Upper lobe of left lung (tissue), 6 donors: ENCODE measurements at regions not wholly inside any gene's neighbourhood (a gene's known extent, or its start where the extent isn't known, plus 50 kb on each side); places are given as distances from the start of the nearest gene placed in this dataset.

Experiments
- ATAC-seq, 2 donors: fragments of 200-7000 bp; cut with Tn5 transposase; one replicate each; pipeline ENCODE4 v1.9.1; 2022; ENCODE audit warnings: mild to moderate bottlenecking in 2 of 2, moderate library complexity in 2 of 2; ENCODE audit not compliant: low FRiP score in 2 of 2
- DNase-seq, 2 donors: peaks; one replicate each; pipeline ENCODE4 v3.0.0-alpha.2; 2019 to 2020
- H3K27ac ChIP-seq, 4 donors: fragments of 200-600 bp; sonication (generic); one replicate each; pipeline ENCODE4 v1.5.1; 2016 to 2019
- H3K27me3 ChIP-seq, 4 donors: fragments of 200-600 bp; sonication (generic); one replicate each; pipeline ENCODE4 v1.5.1; 2017 to 2019
- H3K36me3 ChIP-seq, 4 donors: fragments of 200-600 bp; sonication (generic); one replicate each; pipeline ENCODE4 v1.5.1; 2016 to 2019
- H3K4me1 ChIP-seq, 4 donors: fragments of 200-600 bp; sonication (generic); one replicate each; pipeline ENCODE4 v1.5.1; 2018 to 2019
- H3K4me3 ChIP-seq, 4 donors: fragments of 200-600 bp; sonication (generic); one replicate each; pipeline ENCODE4 v1.5.1; 2017 to 2019; ENCODE audit warnings: mild to moderate bottlenecking in 2 of 4, moderate library complexity in 1 of 4
- H3K9me3 ChIP-seq, 4 donors: fragments of 200-600 bp; sonication (generic); one replicate each; pipeline ENCODE4 v1.5.1; 2018 to 2019
- CTCF ChIP-seq, 6 experiments: fragments of 450-650 bp in 4 of 6; fragments of 200-600 bp in 2 of 6; sonication (generic) in 2 of 6; IDR thresholded peaks; one replicate each; pipeline ENCODE4 v1.5.1; 2016 to 2019; ENCODE audit warnings: antibody characterized with exemption in 6 of 6
- EP300 ChIP-seq, 4 donors: sonication (generic); formaldehyde crosslinking; IDR thresholded peaks; one replicate each; pipeline ENCODE4 v1.5.1; 2017; ENCODE audit warnings: antibody characterized with exemption in 4 of 4, control low read depth in 2 of 4
- POLR2A ChIP-seq, 4 donors: fragments of 450-650 bp; IDR thresholded peaks; one replicate each; pipeline ENCODE4 v1.5.1; 2016 to 2017; ENCODE audit warnings: antibody characterized with exemption in 4 of 4, mild to moderate bottlenecking in 2 of 4
- POLR2AphosphoS5 ChIP-seq, 2 donors: sonication (generic); formaldehyde crosslinking; IDR thresholded peaks; one replicate each; pipeline ENCODE4 v1.5.1; 2017; ENCODE audit warnings: antibody characterized with exemption in 2 of 2
- WGBS, 2 donors: methylation state at CpG; one replicate each; pipeline ENCODE4 v1.1.5; 2017 to 2018; 5-methylcytosine and 5-hydroxymethylcytosine counted together
- donor health status: DM: no; HTN: no; CAD: no; lungs with moderate emphysema.
- donor health status: DM: no; HTN: yes; CAD: no; lungs with severe emphysema.

GRCh38 chr12:40587970-40588369, 104.3 kb upstream of the CNTN1 start:
- ATAC-seq (no peak), DNase-seq (no peak)
- Histone ChIP-seq H3K36me3 (no peaks in the 10 kb centered on the region), H3K4me1 (no peaks in the 10 kb centered on the region), H3K27me3 (no peaks in the 10 kb centered on the region), H3K9me3 (peaks cover 0 to 13% (median 3%) of the 10 kb centered on the region in 4 donors), H3K4me3 (no peak overlapping the region), H3K27ac (no peak overlapping the region)
- WGBS, 2 donors = 81 to 85% methylated on average over 3 of the region's 3 CpGs
- TF ChIP-seq EP300 (IDR thresholded peaks at IDR 0.05) (no peak), POLR2A (IDR thresholded peaks at IDR 0.05) (no peak), CTCF (IDR thresholded peaks at IDR 0.05) (no peak), POLR2AphosphoS5 (IDR thresholded peaks at IDR 0.05) (no peak)

DNA sequence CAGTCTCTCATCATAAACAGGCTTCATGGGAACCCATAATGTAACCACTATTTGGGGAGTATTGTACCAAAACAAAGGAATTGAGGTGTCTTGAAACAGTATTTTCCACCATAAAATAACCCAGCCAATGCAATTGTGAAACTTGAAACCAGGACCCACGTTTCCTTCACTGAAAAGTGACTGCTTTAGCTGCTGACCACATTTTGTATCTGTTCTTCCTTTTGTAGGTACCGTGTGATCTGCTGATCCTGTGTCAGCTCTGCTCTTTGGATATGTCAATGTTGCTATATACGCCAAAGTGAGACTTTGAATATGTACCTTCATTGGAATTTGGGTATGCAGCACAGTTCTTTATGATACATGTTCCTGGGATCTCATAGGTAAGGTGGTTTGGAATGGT, 95.1 kb upstream of the CNTN1 start:
- no peaks in the 10 kb centered on the region for H3K9me3 ChIP-seq
- DNase-seq (no peak), ATAC-seq (no peak)
- H3K27ac ChIP-seq = no peak overlapping the region
- no peaks in the 10 kb centered on the region for H3K36me3 ChIP-seq
- no peaks in the 10 kb centered on the region for H3K4me1 ChIP-seq
- 66 to 68% methylated on average over 3 of the region's 3 CpGs for WGBS, 2 donors
- H3K4me3 ChIP-seq = no peak overlapping the region
- H3K27me3 ChIP-seq = no peaks in the 10 kb centered on the region
- TF ChIP-seq EP300 (IDR thresholded peaks at IDR 0.05) = no peak
- no peak for TF ChIP-seq CTCF (IDR thresholded peaks at IDR 0.05)
- TF ChIP-seq POLR2A (IDR thresholded peaks at IDR 0.05) = no peak
- TF ChIP-seq POLR2AphosphoS5 (IDR thresholded peaks at IDR 0.05) = no peak

DNA sequence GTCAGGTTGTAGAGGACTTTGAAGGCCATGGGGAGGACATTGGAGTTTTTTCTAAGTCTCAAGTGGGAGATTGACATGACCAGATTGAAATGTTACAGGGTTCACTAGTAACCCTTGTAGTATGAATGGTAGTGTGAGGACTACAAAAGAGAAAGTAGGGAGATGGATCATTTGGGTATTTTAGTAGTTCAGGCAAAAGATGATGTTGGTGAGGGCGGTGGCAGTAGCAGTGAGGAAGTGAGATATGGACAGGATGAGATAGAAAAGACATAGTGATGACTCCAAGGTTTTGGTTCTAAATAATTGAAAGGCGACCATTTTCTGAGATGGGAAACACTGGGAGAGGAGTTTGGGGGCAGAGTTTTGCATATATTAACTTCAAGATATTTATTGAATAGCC, 94.2 kb upstream of the CNTN1 start:
- Histone ChIP-seq H3K4me3 (no peak overlapping the region), H3K27me3 (no peaks in the 10 kb centered on the region), H3K4me1 (no peaks in the 10 kb centered on the region), H3K36me3 (no peaks in the 10 kb centered on the region), H3K27ac (no peak overlapping the region), H3K9me3 (no peaks in the 10 kb centered on the region)
- no peak for ATAC-seq
- 82 to 94% methylated on average over 2 of the region's 2 CpGs for WGBS, 2 donors
- DNase-seq = no peak
- TF ChIP-seq EP300 (IDR thresholded peaks at IDR 0.05) = no peak
- no peak for TF ChIP-seq POLR2AphosphoS5 (IDR thresholded peaks at IDR 0.05)
- no peak for TF ChIP-seq POLR2A (IDR thresholded peaks at IDR 0.05)
- TF ChIP-seq CTCF (IDR thresholded peaks at IDR 0.05) = no peak

DNA sequence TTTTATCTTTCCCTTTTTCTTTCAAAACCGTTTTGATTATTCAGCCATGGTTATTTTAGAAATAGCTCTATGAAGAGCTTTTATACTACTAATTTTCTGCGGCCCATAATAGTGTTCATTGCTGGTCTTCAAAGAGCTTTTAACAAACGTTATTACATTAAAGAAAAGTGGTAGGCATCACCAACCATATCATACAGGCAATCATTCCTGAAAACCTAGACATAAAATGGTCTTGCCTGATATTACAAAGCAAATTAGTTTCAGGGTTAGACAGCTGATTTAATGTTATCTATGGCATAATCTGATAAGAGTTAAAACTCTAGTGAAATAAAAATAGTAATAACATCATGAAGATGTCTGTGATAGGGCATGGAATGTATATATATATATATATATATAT, 89.7 kb upstream of the CNTN1 start:
- ATAC-seq (no peak), DNase-seq (no peak)
- no peak overlapping the region for H3K4me3 ChIP-seq
- no peaks in the 10 kb centered on the region for H3K27me3 ChIP-seq
- no peaks in the 10 kb centered on the region for H3K4me1 ChIP-seq
- 56 to 66% methylated on average over 3 of the region's 3 CpGs for WGBS, 2 donors
- TF ChIP-seq POLR2AphosphoS5 (IDR thresholded peaks at IDR 0.05) (no peak), EP300 (IDR thresholded peaks at IDR 0.05) (no peak), POLR2A (IDR thresholded peaks at IDR 0.05) (no peak), CTCF (IDR thresholded peaks at IDR 0.05) (no peak)
- no peaks in the 10 kb centered on the region for H3K9me3 ChIP-seq
- H3K27ac ChIP-seq = no peak overlapping the region
- H3K36me3 ChIP-seq = no peaks in the 10 kb centered on the region

DNA sequence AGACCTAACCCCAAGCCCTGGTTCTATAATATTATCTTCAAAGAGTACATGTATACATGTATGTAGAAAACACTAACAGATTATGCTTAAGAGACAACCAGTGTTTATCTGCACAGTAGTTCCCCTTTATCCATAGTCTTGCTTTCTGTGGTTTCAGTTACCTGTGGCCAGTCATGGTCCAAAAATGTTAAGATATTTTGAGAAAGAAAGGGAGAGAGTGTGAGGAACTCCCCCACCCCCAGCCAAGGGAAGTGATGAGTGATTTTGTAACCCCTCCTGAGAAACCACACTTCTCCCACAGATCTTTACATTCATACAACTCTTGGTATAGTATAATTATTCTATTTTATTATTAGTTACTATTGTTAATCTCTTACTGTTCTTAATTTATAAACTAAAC, 77.3 kb upstream of the CNTN1 start:
- Histone ChIP-seq H3K4me3 (no peak overlapping the region), H3K36me3 (no peaks in the 10 kb centered on the region), H3K27me3 (no peaks in the 10 kb centered on the region), H3K4me1 (no peaks in the 10 kb centered on the region), H3K9me3 (no peaks in the 10 kb centered on the region), H3K27ac (no peak overlapping the region)
- DNase-seq (no peak), ATAC-seq (no peak)
- TF ChIP-seq POLR2A (IDR thresholded peaks at IDR 0.05) (no peak), EP300 (IDR thresholded peaks at IDR 0.05) (no peak), CTCF (IDR thresholded peaks at IDR 0.05) (no peak), POLR2AphosphoS5 (IDR thresholded peaks at IDR 0.05) (no peak)
